Left kidney (tissue), 1 donor: ENCODE measurements at regions not wholly inside any gene's neighbourhood (a gene's known extent, or its start where the extent isn't known, plus 50 kb on each side); places are given as distances from the start of the nearest gene placed in this dataset.

Experiments used
- DNase-seq: peaks from one replicate; pipeline ENCODE4 v3.0.0-alpha.2; 2013

- DNase-seq = no peak
These were observed 201.3 kb upstream of the CPEB2 start for GRCh38 chr4:14800977-14801376.

DNA sequence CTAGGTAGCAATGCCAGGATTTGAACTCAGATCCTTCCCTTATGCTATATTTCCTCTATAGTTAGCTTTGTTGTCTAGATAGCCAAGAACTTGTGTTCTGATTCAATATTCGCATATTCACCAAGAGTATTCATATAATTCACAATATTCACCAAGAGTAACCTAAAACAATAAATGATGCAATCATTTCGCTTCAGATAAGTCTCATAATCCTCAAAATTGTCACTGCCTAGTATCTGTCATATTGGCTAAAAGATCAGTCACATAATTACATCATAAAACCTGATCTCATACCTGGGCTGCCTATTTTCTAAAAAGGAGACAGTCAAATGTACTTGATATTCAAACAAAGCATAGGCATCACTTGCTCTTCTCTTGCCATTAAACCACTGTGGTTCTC, 199.7 kb upstream of the CPEB2 start:
- DNase-seq = no peak

GRCh38 chr4:14807856-14808255, 194.4 kb upstream of the CPEB2 start:
- DNase-seq = no peak

DNA sequence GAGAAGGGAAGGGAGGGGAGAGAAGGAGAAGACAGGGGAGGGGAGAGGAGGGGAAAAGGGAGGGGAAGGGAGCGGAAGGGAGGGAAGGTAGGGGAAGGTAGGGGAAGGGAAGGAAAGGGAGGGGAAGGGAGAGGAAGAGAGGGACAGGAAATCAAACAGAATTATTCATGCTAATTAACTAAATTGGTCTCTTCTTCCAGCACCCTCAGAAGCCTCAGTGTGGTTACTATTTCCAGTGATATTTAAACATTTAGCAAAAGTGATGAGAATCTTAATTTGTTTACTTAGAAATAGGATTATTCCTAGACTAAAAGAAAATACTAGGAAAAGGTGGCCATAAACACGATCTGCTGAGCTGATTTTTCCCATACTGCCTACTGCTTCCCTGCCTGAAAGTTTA, 193.1 kb upstream of the CPEB2 start:
- DNase-seq = no peak

- DNase-seq = no peak
These were observed 192.2 kb upstream of the CPEB2 start for GRCh38 chr4:14810121-14810520.

DNA sequence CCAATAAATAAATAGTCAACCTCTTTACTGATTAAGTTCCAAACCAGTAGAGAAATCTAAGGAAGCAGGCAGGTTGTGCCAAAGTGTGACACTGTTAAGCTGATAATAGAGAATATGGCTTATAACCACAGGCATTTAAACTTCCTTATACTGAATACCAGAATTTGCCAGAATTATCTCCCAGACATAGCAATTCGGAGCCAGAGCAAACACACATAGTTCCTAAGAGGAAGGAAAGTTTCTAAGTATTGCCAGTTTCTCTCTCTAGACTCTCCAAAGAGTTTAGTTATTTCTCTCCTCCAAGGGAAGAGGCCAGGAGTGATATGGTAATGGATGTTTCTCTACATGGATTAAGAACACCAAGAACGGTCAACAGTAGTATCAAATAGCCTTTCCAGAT, 191.7 kb upstream of the CPEB2 start:
- no peak for DNase-seq

DNA sequence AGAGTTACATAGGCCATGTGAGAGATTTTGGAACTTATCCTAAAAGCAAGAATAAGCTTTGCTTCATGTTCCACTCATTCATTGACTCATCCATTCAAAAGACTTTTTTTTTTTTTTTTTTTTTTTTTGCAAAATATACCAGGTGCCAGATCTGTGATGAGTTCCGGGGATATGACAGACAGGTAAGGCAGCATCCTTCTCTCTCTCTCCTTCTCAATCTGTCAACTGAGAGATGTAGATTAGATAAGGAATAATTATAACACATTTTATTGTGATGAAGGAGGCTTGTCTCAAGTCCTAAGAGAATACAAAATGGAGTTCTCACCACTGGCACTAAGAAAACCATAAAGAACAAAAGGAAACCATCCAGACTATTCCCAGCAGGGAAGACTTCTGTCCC, 190.2 kb upstream of the CPEB2 start:
- no peak for DNase-seq

- DNase-seq = no peak
These were observed 185.5 kb upstream of the CPEB2 start for GRCh38 chr4:14816623-14817261.

- no peak for DNase-seq
These were observed 178.1 kb upstream of the CPEB2 start for GRCh38 chr4:14824189-14824588.

DNA sequence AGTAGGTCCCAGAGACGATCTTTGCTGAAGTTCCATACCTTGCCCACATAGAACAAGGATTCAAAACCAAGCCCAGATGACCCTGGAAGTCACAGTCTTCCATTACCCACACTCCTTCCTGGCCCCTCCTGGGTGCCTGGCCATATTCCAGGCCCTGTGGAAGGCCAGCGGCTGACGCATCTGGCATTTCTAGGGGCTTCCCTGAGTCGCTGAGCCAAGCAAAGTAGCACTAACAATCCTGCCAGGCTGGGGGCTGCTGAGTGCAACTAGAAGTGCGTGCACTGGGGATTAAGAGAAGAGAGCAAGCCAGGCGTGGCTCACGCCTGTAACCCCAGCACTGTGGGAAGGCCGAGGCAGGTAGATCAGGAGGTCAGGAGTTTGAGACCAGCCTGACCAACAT, 175.2 kb upstream of the CPEB2 start:
- no peak for DNase-seq

GRCh38 chr4:14829795-14830194, 172.5 kb upstream of the CPEB2 start:
- DNase-seq = no peak

GRCh38 chr4:14831416-14831815, 170.9 kb upstream of the CPEB2 start:
- no peak for DNase-seq

DNA sequence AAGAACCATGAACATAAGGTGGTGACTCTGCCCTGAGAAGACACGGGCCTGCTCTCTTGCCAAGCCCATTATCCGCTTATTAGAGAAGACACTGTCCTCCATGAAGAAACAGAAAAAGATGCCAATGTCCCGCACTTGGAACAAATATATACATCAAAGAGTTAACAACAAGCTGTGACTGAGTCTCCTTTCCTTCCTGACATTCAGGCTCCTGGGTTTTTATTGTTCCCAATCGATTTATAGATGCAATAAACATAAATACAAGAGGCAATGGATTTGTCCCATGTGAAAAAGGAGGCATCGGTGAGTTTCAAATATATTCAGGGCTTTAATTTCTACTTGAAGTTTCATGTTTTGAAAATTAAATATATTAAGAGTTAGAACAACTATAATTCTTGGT, 169.2 kb upstream of the CPEB2 start:
- DNase-seq = no peak

DNA sequence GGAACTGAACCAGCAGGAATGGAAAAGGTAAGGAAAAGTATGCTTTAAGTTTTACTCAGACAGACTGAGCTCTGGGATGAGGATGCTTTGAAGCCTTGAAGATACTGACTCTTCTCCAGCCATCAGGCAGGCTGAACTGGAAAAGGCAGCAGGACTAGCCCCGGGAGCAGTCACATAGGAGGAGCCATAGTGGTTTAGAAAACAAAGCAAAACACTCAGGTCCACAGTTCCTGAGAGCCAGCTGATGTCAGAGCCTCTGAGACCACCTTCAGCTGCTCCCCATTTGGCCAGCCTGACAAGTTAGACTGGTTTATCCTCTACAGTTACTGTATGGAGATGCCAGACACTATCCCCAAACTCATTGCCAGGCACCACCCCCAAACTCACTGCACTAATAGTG, 167.9 kb upstream of the CPEB2 start:
- DNase-seq = no peak

GRCh38 chr4:14835288-14835687, 167.0 kb upstream of the CPEB2 start:
- DNase-seq = no peak

DNA sequence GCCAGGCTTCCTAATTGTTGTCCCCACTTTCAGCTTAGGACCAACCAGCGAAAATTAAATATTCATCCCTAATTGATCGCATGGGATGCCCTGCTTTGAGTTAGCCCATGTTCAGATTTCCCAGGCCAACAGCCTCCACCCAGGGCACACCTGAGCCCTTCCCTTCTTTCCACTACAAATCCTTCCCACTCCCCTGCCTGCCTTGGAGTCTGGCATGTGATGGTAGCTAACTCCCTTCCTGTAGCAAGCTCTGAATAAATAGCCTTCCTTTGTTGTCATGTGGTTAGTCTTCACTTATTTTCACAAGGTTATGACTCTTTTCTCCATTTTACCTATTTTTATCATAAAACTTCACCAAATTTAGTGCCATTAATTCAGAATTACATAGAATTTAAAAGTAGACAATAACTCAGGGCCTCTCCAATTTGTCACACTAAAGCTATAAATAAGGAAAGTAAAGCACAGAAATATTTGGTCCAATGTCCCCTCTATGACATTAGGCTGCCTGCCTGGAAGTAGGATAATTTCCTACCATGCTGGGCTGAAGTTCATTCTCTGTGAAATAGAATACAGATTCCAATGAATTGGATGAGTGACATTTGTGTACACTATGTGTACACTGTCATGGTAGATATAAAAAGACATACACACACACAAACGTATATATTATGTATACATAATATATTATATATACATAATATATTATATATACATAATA, 166.4 kb upstream of the CPEB2 start:
- DNase-seq = no peak

DNA sequence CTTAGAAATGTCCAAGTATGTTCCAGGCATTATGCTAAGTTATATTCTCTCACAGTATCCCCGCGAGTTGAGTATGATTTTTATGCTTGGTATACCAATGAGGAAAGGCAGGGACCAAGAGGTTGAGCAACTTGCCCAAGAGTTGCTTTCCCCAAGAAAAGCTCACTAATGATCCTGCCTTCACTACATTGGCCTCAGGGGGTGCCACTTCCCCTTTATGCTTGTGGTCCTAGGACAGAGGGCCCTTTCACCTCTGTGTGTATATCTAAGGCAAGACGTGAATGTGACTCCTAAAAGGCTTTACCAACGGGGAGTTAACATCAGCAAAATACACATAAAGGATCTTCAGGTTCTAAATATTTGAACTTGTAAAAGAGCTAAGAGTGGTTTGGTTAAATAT, 164.4 kb upstream of the CPEB2 start:
- DNase-seq = no peak

DNA sequence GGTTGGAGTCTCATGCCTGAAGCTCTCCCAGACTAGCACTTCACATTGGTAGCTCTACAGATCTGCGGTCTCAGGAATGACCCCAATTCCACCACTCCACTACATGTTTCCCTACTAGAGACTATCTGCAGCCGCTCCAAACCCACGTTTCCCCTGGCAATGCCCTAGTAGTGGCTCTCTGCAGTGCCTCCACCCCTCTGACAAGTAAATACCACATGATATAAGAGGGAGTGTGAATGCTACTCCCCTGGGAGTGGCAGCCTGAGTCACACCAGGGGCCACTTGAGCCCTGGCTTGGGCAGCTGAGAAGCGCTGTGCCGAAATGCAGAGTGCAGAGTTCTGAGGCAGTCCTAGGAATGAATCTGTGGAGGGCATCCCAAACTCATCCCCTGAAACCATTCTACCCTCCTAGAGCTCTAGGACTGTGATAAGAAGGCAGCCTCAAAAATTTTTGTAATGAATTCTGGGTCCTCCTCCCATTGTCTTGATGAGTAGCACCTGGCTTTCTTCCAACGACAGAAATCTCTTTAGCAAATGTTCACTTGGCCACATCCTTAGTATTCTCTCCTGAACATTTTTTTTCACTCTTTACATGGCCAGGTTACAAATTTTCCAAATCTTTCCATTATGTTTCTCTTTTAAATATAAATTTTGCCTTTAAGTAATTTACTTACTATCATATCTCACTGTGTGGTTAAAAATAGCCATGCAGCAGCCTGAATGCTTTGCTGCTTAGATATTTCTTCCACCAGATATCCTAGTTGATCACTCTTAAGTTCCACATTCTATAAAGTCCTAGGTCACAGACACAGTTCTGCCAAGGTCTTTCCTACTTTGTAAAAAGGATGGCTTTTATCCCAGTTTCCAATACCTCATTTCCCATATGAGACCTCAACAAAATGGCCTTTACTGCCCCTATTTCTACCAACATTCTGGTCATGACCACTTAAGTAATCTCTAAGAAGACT, 160.2 kb upstream of the CPEB2 start:
- DNase-seq = no peak

DNA sequence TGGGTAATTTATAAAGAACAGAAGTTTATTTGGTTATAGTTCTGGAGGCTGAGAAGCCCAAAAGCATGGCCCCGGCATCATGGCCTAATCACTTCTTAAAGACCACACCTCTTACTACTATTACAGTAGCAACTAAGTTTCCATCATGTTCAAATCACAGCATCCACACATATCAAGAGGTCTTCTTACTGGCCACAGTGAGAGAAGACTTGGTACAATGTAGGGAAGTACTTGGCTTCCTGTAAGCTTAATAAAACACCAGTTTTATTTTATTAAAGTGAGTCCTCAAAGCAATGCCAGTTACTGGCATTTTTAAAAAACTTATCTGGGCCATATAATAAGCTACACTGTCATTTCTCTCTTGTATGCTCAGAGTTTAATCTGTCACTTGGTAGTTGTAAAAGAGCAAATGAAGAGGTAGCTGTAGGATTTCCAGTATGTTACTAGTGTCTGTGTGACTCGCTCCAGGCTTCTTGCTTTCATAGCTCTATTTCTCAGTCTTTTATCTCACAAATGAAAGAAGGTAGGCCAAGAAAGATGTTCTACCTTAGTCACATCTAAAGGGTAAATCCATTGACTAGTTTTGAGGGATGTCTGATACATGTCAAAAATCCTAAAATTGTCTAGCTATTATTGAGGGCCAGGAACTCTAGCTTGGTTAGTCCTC, 159.2 kb upstream of the CPEB2 start:
- DNase-seq = no peak

DNA sequence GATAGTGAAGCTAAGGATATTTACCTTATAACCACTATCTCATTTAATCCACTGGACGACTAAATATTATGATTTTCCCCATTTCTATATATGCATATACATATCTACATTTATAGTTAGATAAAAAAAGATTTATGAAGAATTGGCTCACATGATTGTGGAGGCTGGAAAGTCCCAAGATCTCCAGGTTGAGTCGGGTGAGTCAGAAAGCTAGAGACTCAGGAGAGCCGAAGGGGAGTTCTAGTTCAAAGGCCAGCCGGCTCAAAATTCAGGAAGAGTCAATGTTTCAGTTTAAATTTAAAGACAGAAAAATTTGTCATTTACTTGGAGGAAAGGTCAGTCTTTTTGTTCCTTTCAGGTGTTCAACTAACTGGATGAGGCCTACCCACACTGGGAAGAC, 158.2 kb upstream of the CPEB2 start:
- no peak for DNase-seq

- DNase-seq = no peak
These were observed 154.1 kb upstream of the CPEB2 start for GRCh38 chr4:14848229-14848628.

DNA sequence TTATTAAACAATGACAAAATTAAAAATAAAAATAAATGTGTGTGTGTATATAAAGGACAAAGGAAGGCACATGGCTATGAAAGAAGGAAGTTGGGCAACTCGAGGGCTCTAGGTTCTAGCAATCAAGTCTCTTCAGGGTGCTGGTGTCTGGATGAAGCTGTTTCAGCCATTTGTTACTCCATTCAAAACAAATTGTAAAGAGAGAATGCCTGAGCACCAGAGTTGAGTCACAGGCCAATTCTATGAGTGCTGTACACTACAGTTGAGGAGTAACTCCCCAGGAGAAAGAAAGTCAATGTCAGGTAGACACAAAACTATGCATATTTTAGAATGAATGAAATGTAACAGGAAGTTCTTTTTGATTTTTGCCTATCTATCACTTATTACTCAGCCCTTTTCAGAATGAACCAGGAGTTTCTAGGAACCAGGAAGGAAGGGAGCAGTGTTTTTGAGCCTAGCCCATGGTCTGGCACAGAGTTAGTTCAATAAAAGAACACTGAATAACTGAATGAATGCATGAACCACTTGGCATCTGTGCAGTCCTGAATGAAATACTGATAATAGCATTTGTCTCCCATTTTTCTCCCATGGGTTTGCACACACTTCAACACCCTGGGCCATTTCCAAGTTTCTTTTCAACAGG, 151.7 kb upstream of the CPEB2 start:
- DNase-seq = no peak
